SK-N-SH (cell line): ENCODE measurements at regions not wholly inside any gene's neighbourhood (a gene's known extent, or its start where the extent isn't known, plus 50 kb on each side); places are given as distances from the start of the nearest gene placed in this dataset.

Experiments
- CTCF ChIA-PET: fragments of 300-600, 350-600 bp; formaldehyde crosslinking; extraction: SDS; loops from one replicate; lab custom pipeline; 2021; lab: Yijun Ruan, JAX
- POLR2A ChIA-PET: fragments of 350-600 bp; sonication (Branson Sonifier 250); formaldehyde crosslinking; extraction: SDS; loops from one replicate; lab custom pipeline; 2020; ENCODE audit warnings: antibody characterized with exemption, inconsistent platforms; lab: Yijun Ruan, JAX
- DNase-seq: peaks from one replicate; pipeline ENCODE4 v3.0.0; 2012
- H2AFZ ChIP-seq: fragments of 200-600 bp; sonication (generic); 2 replicates; pipeline ENCODE4 v1.8.1; 2016; ENCODE audit warnings: antibody characterized with exemption, mild to moderate bottlenecking, low read depth
- H3F3A ChIP-seq: fragments of 200-600 bp; sonication (generic); replicated peaks from 2 replicates; pipeline ENCODE3; 2016; ENCODE audit warnings: antibody characterized with exemption, mild to moderate bottlenecking; ENCODE audit not compliant: insufficient read depth
- H3K27ac ChIP-seq, 2 experiments: fragments of 200-500 bp in 1 of 2; fragments of 200-600 bp in 1 of 2; sonication (Bioruptor generic) in 1 of 2; sonication (generic), shearing (Covaris generic) in 1 of 2; 2 replicates each; pipeline versions ENCODE4 v1.5.1 to v1.6.1; 2014 to 2016; ENCODE audit warnings: low read depth in 2 of 2, inconsistent platforms in 1 of 2, low read length in 1 of 2, mild to moderate bottlenecking in 1 of 2, mixed read lengths in 1 of 2
- H3K27me3 ChIP-seq: fragments of 200-600 bp; sonication (generic), shearing (Covaris generic); 2 replicates; pipeline ENCODE4 v1.6.1; 2016; ENCODE audit warnings: mixed run types; ENCODE audit not compliant: insufficient read depth
- H3K36me3 ChIP-seq, 2 experiments: fragments of 200-500 bp in 1 of 2; fragments of 200-600 bp in 1 of 2; sonication (Bioruptor generic) in 1 of 2; sonication (generic) in 1 of 2; replicated peaks in 1 of 2; 2 replicates each; pipeline versions ENCODE3 to v1.5.1; 2014 to 2016; ENCODE audit warnings: low read length in 1 of 2, mild to moderate bottlenecking in 1 of 2; ENCODE audit not compliant: insufficient read depth in 2 of 2, control insufficient read depth in 1 of 2
- H3K4me1 ChIP-seq, 2 experiments: fragments of 200-500 bp in 1 of 2; fragments of 200-600 bp in 1 of 2; sonication (Bioruptor generic) in 1 of 2; sonication (generic), shearing (Covaris generic) in 1 of 2; 2 replicates each; pipeline versions ENCODE4 v1.5.1 to v1.6.1; 2014 to 2016; ENCODE audit warnings: low read depth in 1 of 2, low read length in 1 of 2, mixed run types in 1 of 2; ENCODE audit not compliant: insufficient read depth in 2 of 2, control insufficient read depth in 1 of 2
- H3K4me2 ChIP-seq: fragments of 200-600 bp; sonication (generic), shearing (Covaris generic); 2 replicates; pipeline ENCODE4 v1.6.1; 2017; ENCODE audit warnings: mixed run types
- H3K4me3 ChIP-seq, 2 experiments: fragments of 200-500 bp in 1 of 2; fragments of 200-600 bp in 1 of 2; sonication (Bioruptor generic) in 1 of 2; sonication (generic), shearing (Covaris generic) in 1 of 2; 2 replicates each; pipeline versions ENCODE4 v1.5.1 to v1.8.1; 2014 to 2016; ENCODE audit warnings: low read depth in 2 of 2, inconsistent platforms in 1 of 2, low read length in 1 of 2, mild to moderate bottlenecking in 1 of 2, mixed read lengths in 1 of 2, moderate library complexity in 1 of 2
- H3K79me2 ChIP-seq: fragments of 200-600 bp; sonication (generic); 2 replicates; pipeline ENCODE4 v1.8.1; 2017; ENCODE audit warnings: mild to moderate bottlenecking; ENCODE audit not compliant: insufficient read depth
- H3K9ac ChIP-seq: fragments of 200-600 bp; sonication (generic); 2 replicates; pipeline ENCODE4 v1.6.1; 2017; ENCODE audit warnings: mixed run types
- H3K9me2 ChIP-seq: fragments of 200-600 bp; sonication (generic); 2 replicates; pipeline ENCODE4 v1.6.1; 2017; ENCODE audit warnings: mixed run types
- H3K9me3 ChIP-seq: fragments of 200-600 bp; sonication (generic); 2 replicates; pipeline ENCODE4 v1.6.1; 2017; ENCODE audit warnings: mixed run types, mild to moderate bottlenecking, moderate library complexity
- H4K20me1 ChIP-seq: fragments of 200-600 bp; sonication (generic); 2 replicates; pipeline ENCODE4 v1.6.1; 2017; ENCODE audit warnings: mild to moderate bottlenecking, mixed run types; ENCODE audit not compliant: insufficient read depth
- ELF1 ChIP-seq: IDR thresholded peaks from 2 replicates; pipeline ENCODE4 v1.4.0; 2012
- EP300 ChIP-seq, 2 experiments: IDR thresholded peaks; 2 replicates each; pipeline versions ENCODE4 v1.4.0 to v1.6.1; 2012; ENCODE audit warnings: borderline replicate concordance in 1 of 2, low read depth in 1 of 2, low read length in 1 of 2
- EZH2phosphoT487 ChIP-seq: fragments of 200-600 bp; sonication (generic); IDR thresholded peaks from 2 replicates; pipeline ENCODE4 v1.6.1; 2017; ENCODE audit warnings: low read depth, mixed run types, mild to moderate bottlenecking, antibody characterized with exemption, moderate library complexity, borderline replicate concordance
- FOXJ3 ChIP-seq: sonication (generic); formaldehyde crosslinking; IDR thresholded peaks from 2 replicates; pipeline ENCODE4 v1.5.1; 2020; ENCODE audit warnings: mild to moderate bottlenecking, missing genetic modification reagents
- FOXM1 ChIP-seq: IDR thresholded peaks from 2 replicates; pipeline ENCODE4 v1.4.0; 2012; ENCODE audit warnings: low read depth, mild to moderate bottlenecking
- GABPA ChIP-seq: IDR thresholded peaks from 2 replicates; pipeline ENCODE4 v1.4.0; 2012; ENCODE audit warnings: low read depth, mild to moderate bottlenecking
- IRF3 ChIP-seq: fragments of 150-350 bp; IDR thresholded peaks from 2 replicates; pipeline ENCODE4 v1.6.1; 2016; ENCODE audit warnings: mild to moderate bottlenecking, low read depth, low read length
- MAX ChIP-seq: IDR thresholded peaks from 2 replicates; pipeline ENCODE4 v1.4.0; 2012; ENCODE audit warnings: low read depth
- MEF2A ChIP-seq: IDR thresholded peaks from 2 replicates; pipeline ENCODE4 v1.4.0; 2012; ENCODE audit warnings: low read depth, borderline replicate concordance
- NFIC ChIP-seq: IDR thresholded peaks from 2 replicates; pipeline ENCODE4 v1.4.0; 2012; ENCODE audit warnings: borderline replicate concordance
- RAD21 ChIP-seq: IDR thresholded peaks from 2 replicates; pipeline ENCODE4 v1.6.1; 2012; ENCODE audit warnings: mild to moderate bottlenecking, low read length
- TAF1 ChIP-seq: IDR thresholded peaks from 2 replicates; pipeline ENCODE4 v1.6.1; 2012; ENCODE audit warnings: low read depth, mild to moderate bottlenecking, low read length, moderate library complexity, borderline replicate concordance
- USF2 ChIP-seq: fragments of 150-350 bp; IDR thresholded peaks from 2 replicates; pipeline ENCODE4 v1.6.1; 2017; ENCODE audit warnings: antibody characterized with exemption, low read length, low read depth, borderline replicate concordance
- WGBS: methylation state at CpG from one replicate; pipeline ENCODE4 v1.1.6; 2017; ENCODE audit warnings: low lambda C conversion rate; 5-methylcytosine and 5-hydroxymethylcytosine counted together
- TF ChIP-seq, protein P1 (sequence below): IDR thresholded peaks from 2 replicates; pipeline ENCODE4 v1.4.0; 2012; ENCODE audit warnings: low read depth, borderline replicate concordance

DNA sequence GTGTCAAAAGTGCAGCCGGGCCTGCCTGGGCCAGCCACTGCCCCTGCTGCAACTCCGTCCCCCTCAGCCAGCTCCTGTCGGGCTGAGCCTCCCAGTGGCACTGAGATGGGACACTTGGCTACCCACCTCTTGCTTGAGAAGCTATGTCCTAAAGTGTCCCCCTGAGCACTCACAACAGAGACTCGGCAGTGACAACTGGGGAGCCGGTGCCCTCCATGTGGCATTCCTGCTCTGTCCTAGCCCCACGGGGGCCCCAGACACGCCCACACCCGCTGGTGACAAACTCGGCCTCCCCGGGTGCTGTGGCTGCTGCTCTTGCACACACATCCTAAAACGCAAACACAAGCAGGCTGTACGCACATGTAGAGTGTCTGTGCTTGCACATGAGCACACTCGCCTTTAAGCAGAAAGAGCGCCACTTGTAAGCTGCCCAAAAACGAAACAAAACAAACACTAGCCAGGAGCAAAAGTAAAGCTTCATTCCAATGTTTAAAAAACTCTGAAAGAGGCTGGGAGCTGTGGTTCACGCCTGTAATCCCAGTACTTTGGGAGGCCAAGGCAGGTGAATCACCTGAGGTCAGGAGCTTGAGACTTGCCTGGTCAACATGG lies 253.9 kb downstream of the RBFOX3 start:
- POLR2A ChIA-PET, result no interaction called here
- no peak for DNase-seq
- no peak overlapping the region for H3K27ac ChIP-seq
- no peak overlapping the region for H2AFZ ChIP-seq
- CTCF ChIA-PET, result interaction anchor here (1.0 to 4.7 kb wide), 8 partner anchors 10 to 311 kb away, joined by 3 to 18 read pairs (median 4); no protein-coding TSS in a partner anchor
- no peaks in the 10 kb centered on the region for H3F3A ChIP-seq
- no peaks in the 10 kb centered on the region; a peak in 1 of 4 replicates for H3K4me1 ChIP-seq
- H4K20me1 ChIP-seq, result no peaks in the 10 kb centered on the region
- TF ChIP-seq ELF1 (no peak), USF2 (no peak), MEF2A (no peak), GABPA (no peak), IRF3 (no peak), RAD21 (no peak), TAF1 (no peak), NFIC (no peak), EZH2phosphoT487 (no peak), MAX (no peak)
- TF ChIP-seq, protein P1, sequence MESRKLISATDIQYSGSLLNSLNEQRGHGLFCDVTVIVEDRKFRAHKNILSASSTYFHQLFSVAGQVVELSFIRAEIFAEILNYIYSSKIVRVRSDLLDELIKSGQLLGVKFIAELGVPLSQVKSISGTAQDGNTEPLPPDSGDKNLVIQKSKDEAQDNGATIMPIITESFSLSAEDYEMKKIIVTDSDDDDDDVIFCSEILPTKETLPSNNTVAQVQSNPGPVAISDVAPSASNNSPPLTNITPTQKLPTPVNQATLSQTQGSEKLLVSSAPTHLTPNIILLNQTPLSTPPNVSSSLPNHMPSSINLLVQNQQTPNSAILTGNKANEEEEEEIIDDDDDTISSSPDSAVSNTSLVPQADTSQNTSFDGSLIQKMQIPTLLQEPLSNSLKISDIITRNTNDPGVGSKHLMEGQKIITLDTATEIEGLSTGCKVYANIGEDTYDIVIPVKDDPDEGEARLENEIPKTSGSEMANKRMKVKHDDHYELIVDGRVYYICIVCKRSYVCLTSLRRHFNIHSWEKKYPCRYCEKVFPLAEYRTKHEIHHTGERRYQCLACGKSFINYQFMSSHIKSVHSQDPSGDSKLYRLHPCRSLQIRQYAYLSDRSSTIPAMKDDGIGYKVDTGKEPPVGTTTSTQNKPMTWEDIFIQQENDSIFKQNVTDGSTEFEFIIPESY, result no peak
- no peak overlapping the region for H3K9ac ChIP-seq
- no peaks in the 10 kb centered on the region for H3K79me2 ChIP-seq
- H3K4me3 ChIP-seq, result no peak overlapping the region
- no peak overlapping the region for H3K4me2 ChIP-seq
- H3K36me3 ChIP-seq, result no peaks in the 10 kb centered on the region
- no peaks in the 10 kb centered on the region for H3K9me3 ChIP-seq
- H3K27me3 ChIP-seq, result peaks cover 42% of the 10 kb centered on the region
- H3K9me2 ChIP-seq, result no peaks in the 10 kb centered on the region
- WGBS, result 45% methylated on average over 14 of the region's 16 CpGs

DNA sequence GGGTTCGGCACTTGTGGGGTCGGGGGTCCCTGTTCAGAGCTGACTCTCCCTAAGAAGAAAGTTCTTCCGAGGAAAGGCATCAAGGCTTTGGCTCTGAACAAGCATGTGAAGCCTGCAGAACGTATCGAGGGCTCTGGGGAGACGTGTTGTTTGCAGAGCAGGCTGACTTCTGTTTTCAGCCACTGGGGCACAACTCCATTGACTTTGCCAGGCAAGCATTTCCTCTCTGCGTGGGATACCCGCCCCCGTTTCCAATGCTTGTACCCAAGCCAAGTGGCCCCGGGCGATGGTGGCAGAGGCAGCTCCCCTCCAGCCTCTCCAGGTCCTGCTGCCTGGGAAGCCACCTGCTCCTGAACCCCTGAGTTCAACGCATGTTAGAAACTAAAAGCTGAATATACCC lies 255.7 kb downstream of the RBFOX3 start:
- Histone ChIP-seq H3K36me3 (no peaks in the 10 kb centered on the region), H4K20me1 (no peaks in the 10 kb centered on the region), H3K4me3 (no peak overlapping the region), H2AFZ (no peak overlapping the region), H3K27ac (no peak overlapping the region), H3K79me2 (no peaks in the 10 kb centered on the region), H3K4me1 (no peaks in the 10 kb centered on the region), H3K27me3 (peaks cover 51% of the 10 kb centered on the region), H3K9me3 (no peaks in the 10 kb centered on the region)
- ChIA-PET CTCF (interaction anchor here (0.7 to 2.8 kb wide), 13 partner anchors 10 to 310 kb away, joined by 3 to 15 read pairs (median 5); no protein-coding TSS in a partner anchor), POLR2A (interaction anchor here (0.8 kb wide), 2 partner anchors 8 to 49 kb away, joined by 3 read pairs; no protein-coding TSS in a partner anchor)
- 8% methylated on average over 10 of the region's 12 CpGs for WGBS
- peak; percentile 61 for DNase-seq
- TF ChIP-seq USF2 (no peak), FOXJ3 (CRISPR knock-in tag) (no peak), TAF1 (no peak), MEF2A (no peak), EP300 (IDR thresholded peaks at IDR 0.05; ENCODE audit: borderline replicate concordance in 1 of 2, low read depth in 1 of 2, low read length in 1 of 2) (no peak), FOXM1 (no peak), NFIC (no peak), GABPA (no peak)
- TF ChIP-seq, all 33 proteins: peak for 0
- no peak overlapping the region for H3K9ac ChIP-seq
- no peak overlapping the region for H3K4me2 ChIP-seq
- H3F3A ChIP-seq, result no peaks in the 10 kb centered on the region
- no peaks in the 10 kb centered on the region for H3K9me2 ChIP-seq
